Right lobe of liver (tissue), 6 donors: ENCODE measurements at regions not wholly inside any gene's neighbourhood (a gene's known extent, or its start where the extent isn't known, plus 50 kb on each side); places are given as distances from the start of the nearest gene placed in this dataset.

Experiments
- ATAC-seq, 4 donors: fragments of 200-7000 bp; cut with Tn5 transposase; one replicate each; pipeline ENCODE4 v1.9.1; 2020; ENCODE audit warnings: mild to moderate bottlenecking in 4 of 4, moderate library complexity in 4 of 4
- DNase-seq, 3 donors: peaks; one replicate each; pipeline ENCODE4 v3.0.0-alpha.2; 2020
- H3K27ac ChIP-seq, 3 donors: fragments of 200-600 bp; one replicate each; pipeline ENCODE4 v1.8.0; 2022
- H3K27me3 ChIP-seq, 2 donors: fragments of 200-600 bp; one replicate each; pipeline ENCODE4 v1.8.0; 2022
- H3K36me3 ChIP-seq, 4 donors: fragments of 200-600 bp; sonication (generic) in 1 of 4; one replicate each; pipeline versions ENCODE4 v1.5.1 to v1.8.0; 2017 to 2022; ENCODE audit warnings: control low read depth in 1 of 4
- H3K4me1 ChIP-seq, 4 donors: fragments of 200-600 bp; sonication (generic) in 1 of 4; one replicate each; pipeline versions ENCODE4 v1.5.1 to v1.8.0; 2017 to 2022; ENCODE audit warnings: control low read depth in 1 of 4
- H3K4me3 ChIP-seq, 3 donors: fragments of 200-600 bp; one replicate each; pipeline ENCODE4 v1.8.0; 2022
- H3K9me3 ChIP-seq, 4 donors: fragments of 200-600 bp; sonication (generic) in 1 of 4; one replicate each; pipeline versions ENCODE4 v1.5.1 to v1.8.0; 2017 to 2022; ENCODE audit warnings: control low read depth in 1 of 4
- POLR2A ChIP-seq: fragments of 450-650 bp; IDR thresholded peaks from one replicate; pipeline ENCODE4 v1.6.1; 2017; ENCODE audit warnings: antibody characterized with exemption, mild to moderate bottlenecking
- WGBS: methylation state at CpG from one replicate; pipeline ENCODE4 v1.1.6; 2018; ENCODE audit warnings: low coverage, low lambda C conversion rate; ENCODE audit not compliant: insufficient coverage; ENCODE audit errors: missing lambda C conversion rate; 5-methylcytosine and 5-hydroxymethylcytosine counted together
- intact Hi-C, 2 donors: fragments of 100-400 bp; cut with DNase I; formaldehyde crosslinking; loops; one replicate each; pipeline versions ENCODE4 v1.11.2 to v1.14.1; 2022
- TF ChIP-seq, protein P1 (sequence below), 4 donors: fragments of 200-600 bp in 3 of 4; fragments of 450-650 bp in 1 of 4; IDR thresholded peaks; one replicate each; pipeline versions ENCODE4 v1.5.1 to v1.8.0; 2016 to 2022; ENCODE audit warnings: antibody characterized with exemption in 4 of 4, mild to moderate bottlenecking in 2 of 4
- donor health status: DM: no; HTN: yes; CAD: no.
- donor health status: DM: no; HTN: no; CAD: no.
- donor health status: DM: no; HTN: no; CAD: no.
- donor health status: DM: no; HTN: yes; CAD: no.
- donor health status: DM: no; HTN: yes; CAD: no.

GRCh38 chr1:193325042-193325441 lies 138.6 kb upstream of the B3GALT2 start:
- ATAC-seq (no peak), DNase-seq (no peak)
- H3K4me3 ChIP-seq, result no peak overlapping the region
- no peak for TF ChIP-seq POLR2A
- TF ChIP-seq, protein P1, sequence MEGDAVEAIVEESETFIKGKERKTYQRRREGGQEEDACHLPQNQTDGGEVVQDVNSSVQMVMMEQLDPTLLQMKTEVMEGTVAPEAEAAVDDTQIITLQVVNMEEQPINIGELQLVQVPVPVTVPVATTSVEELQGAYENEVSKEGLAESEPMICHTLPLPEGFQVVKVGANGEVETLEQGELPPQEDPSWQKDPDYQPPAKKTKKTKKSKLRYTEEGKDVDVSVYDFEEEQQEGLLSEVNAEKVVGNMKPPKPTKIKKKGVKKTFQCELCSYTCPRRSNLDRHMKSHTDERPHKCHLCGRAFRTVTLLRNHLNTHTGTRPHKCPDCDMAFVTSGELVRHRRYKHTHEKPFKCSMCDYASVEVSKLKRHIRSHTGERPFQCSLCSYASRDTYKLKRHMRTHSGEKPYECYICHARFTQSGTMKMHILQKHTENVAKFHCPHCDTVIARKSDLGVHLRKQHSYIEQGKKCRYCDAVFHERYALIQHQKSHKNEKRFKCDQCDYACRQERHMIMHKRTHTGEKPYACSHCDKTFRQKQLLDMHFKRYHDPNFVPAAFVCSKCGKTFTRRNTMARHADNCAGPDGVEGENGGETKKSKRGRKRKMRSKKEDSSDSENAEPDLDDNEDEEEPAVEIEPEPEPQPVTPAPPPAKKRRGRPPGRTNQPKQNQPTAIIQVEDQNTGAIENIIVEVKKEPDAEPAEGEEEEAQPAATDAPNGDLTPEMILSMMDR (IDR thresholded peaks at IDR 0.05), result no peak
- H3K9me3 ChIP-seq, result no peaks in the 10 kb centered on the region
- no peaks in the 10 kb centered on the region for H3K27me3 ChIP-seq
- no peak overlapping the region for H3K27ac ChIP-seq
- WGBS, result 67% methylated on average over 1 of the region's 1 CpG
- H3K36me3 ChIP-seq, result no peaks in the 10 kb centered on the region
- H3K4me1 ChIP-seq, result no peaks in the 10 kb centered on the region
- intact Hi-C loops, result no loop called here

DNA sequence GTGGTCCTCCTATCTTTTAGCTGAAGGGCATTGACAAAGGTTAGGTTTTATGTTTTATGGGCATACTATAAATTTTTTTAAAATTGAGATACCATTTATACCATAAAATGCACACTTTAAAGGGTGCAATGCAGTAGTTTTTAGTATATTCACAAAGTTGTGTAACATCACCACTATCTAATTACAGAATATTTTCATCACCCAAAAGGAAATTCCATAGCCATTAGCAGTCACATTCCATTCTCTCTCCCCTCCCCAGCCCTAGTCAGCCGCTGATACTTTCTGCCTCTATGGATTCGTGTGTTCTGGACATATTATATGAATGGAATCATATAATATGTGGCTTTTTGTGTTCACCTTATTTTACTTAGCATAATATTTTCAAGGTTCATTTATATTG lies 135.8 kb upstream of the B3GALT2 start:
- intact Hi-C loops, result no loop called here

GRCh38 chr1:193321242-193321840 lies 134.9 kb upstream of the B3GALT2 start:
- Histone ChIP-seq H3K9me3 (no peaks in the 10 kb centered on the region), H3K4me3 (no peak overlapping the region), H3K4me1 (no peaks in the 10 kb centered on the region), H3K27ac (no peak overlapping the region), H3K27me3 (no peaks in the 10 kb centered on the region), H3K36me3 (no peaks in the 10 kb centered on the region)
- 62% methylated on average over 2 of the region's 2 CpGs for WGBS
- ATAC-seq (no peak), DNase-seq (no peak)
- intact Hi-C loops, result no loop called here
- TF ChIP-seq POLR2A, result no peak
- TF ChIP-seq, protein P1 (IDR thresholded peaks at IDR 0.05), result no peak

More for the DNA sequence above, 135.8 kb upstream of the B3GALT2 start:
- Histone ChIP-seq H3K27me3 (no peaks in the 10 kb centered on the region), H3K36me3 (no peaks in the 10 kb centered on the region), H3K9me3 (no peaks in the 10 kb centered on the region), H3K4me1 (no peaks in the 10 kb centered on the region), H3K27ac (no peak overlapping the region), H3K4me3 (no peak overlapping the region)
- ATAC-seq (no peak), DNase-seq (no peak)
- WGBS, result 56% methylated on average over 2 of the region's 2 CpGs
- no peak for TF ChIP-seq POLR2A

GRCh38 chr1:193320270-193320669 lies 133.9 kb upstream of the B3GALT2 start:
- Histone ChIP-seq H3K4me3 (no peak overlapping the region), H3K9me3 (no peaks in the 10 kb centered on the region), H3K4me1 (no peaks in the 10 kb centered on the region), H3K27ac (no peak overlapping the region), H3K27me3 (no peaks in the 10 kb centered on the region), H3K36me3 (no peaks in the 10 kb centered on the region)
- TF ChIP-seq, protein P1 (IDR thresholded peaks at IDR 0.05), result no peak
- TF ChIP-seq POLR2A, result no peak
- ATAC-seq (no peak), DNase-seq (no peak)
- intact Hi-C loops, result no loop called here
- WGBS, result 71% methylated on average over 2 of the region's 2 CpGs

GRCh38 chr1:193318347-193318746 lies 131.9 kb upstream of the B3GALT2 start:
- Histone ChIP-seq H3K27ac (no peak overlapping the region), H3K4me1 (no peaks in the 10 kb centered on the region), H3K36me3 (no peaks in the 10 kb centered on the region), H3K27me3 (no peaks in the 10 kb centered on the region), H3K4me3 (no peak overlapping the region), H3K9me3 (no peaks in the 10 kb centered on the region)
- TF ChIP-seq, protein P1 (IDR thresholded peaks at IDR 0.05), result no peak
- no peak for TF ChIP-seq POLR2A
- ATAC-seq (no peak), DNase-seq (no peak)
- intact Hi-C loops, result no loop called here
